ENCODE measurements at regions not wholly inside any gene's neighbourhood (a gene's known extent, or its start where the extent isn't known, plus 50 kb on each side); places are given as distances from the start of the nearest gene placed in this dataset.

DNA sequence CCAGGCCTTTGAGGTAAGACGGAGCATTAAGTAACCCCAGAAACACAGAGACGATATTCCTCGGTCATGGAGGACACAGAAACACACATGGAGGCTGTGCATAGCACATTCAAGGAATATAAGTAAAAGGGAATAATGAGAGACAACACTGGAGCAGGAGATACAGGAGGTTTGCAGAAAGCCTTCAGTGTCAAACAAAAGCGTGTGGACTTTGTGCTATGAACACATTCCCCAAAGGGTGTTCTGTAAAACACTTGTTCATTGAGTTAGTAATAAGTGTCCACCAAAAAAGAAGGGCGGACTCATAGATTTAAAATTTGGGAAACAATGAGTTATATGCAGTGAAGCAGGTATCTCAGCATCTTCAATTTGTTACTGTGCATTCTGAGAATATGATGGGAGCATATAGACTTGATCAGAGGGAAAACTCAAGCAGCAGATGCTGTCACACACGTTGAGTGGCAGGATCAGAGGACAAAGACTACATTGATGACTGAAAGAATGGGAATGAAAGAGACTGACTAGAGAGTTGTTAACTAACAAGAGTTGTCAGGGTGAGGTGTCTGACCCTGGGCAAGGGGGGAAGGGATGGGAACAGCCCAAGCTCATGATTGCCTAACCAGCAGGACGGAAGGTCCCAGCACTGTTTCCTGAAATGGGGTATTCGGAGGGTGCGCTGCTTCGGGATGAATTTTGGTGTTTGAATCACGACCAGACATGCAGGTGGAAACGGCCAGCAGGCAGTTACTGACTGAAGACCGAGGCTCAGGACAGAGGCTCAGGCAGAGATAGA, 85.2 kb upstream of the VIPR2 start:
- H3K27me3 ChIP-seq (ENCODE audit: control insufficient read depth in 4 of 4, insufficient read depth in 4 of 4, low read length in 3 of 4), result no peaks in the 10 kb centered on the region
- peaks cover 0 to 3% (median 0%) of the 10 kb centered on the region in 4 donors for H3K9me3 ChIP-seq (ENCODE audit: control insufficient read depth in 4 of 4, low read length in 3 of 4)
- WGBS, result 82% methylated on average over 13 of the region's 13 CpGs
- TF ChIP-seq, protein P1, sequence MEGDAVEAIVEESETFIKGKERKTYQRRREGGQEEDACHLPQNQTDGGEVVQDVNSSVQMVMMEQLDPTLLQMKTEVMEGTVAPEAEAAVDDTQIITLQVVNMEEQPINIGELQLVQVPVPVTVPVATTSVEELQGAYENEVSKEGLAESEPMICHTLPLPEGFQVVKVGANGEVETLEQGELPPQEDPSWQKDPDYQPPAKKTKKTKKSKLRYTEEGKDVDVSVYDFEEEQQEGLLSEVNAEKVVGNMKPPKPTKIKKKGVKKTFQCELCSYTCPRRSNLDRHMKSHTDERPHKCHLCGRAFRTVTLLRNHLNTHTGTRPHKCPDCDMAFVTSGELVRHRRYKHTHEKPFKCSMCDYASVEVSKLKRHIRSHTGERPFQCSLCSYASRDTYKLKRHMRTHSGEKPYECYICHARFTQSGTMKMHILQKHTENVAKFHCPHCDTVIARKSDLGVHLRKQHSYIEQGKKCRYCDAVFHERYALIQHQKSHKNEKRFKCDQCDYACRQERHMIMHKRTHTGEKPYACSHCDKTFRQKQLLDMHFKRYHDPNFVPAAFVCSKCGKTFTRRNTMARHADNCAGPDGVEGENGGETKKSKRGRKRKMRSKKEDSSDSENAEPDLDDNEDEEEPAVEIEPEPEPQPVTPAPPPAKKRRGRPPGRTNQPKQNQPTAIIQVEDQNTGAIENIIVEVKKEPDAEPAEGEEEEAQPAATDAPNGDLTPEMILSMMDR (IDR thresholded peaks at IDR 0.05; ENCODE audit: low read depth, low read length, missing input control), result no peak
- TF ChIP-seq TAF1 (conservative IDR thresholded peaks at IDR 0.05) (no peak), HNF4A (conservative IDR thresholded peaks at IDR 0.05) (no peak), RXRA (IDR thresholded peaks at IDR 0.05) (no peak), FOXA2 (IDR thresholded peaks at IDR 0.05) (no peak), MAX (IDR thresholded peaks at IDR 0.05) (no peak), JUND (IDR thresholded peaks at IDR 0.05) (no peak), RAD21 (IDR thresholded peaks at IDR 0.05) (no peak), ATF3 (IDR thresholded peaks at IDR 0.05) (no peak), YY1 (IDR thresholded peaks at IDR 0.05) (no peak), NR2F2 (IDR thresholded peaks at IDR 0.05) (no peak), GABPA (IDR thresholded peaks at IDR 0.05 in 1 of 2, conservative IDR thresholded peaks at IDR 0.05 in 1 of 2) (no peak), FOXA1 (IDR thresholded peaks at IDR 0.05) (no peak), SP1 (IDR thresholded peaks at IDR 0.05) (no peak), EGR1 (IDR thresholded peaks at IDR 0.05; ENCODE audit: low read depth in 2 of 2) (no peak), HNF4G (IDR thresholded peaks at IDR 0.05) (no peak)
- TF ChIP-seq, protein P2, sequence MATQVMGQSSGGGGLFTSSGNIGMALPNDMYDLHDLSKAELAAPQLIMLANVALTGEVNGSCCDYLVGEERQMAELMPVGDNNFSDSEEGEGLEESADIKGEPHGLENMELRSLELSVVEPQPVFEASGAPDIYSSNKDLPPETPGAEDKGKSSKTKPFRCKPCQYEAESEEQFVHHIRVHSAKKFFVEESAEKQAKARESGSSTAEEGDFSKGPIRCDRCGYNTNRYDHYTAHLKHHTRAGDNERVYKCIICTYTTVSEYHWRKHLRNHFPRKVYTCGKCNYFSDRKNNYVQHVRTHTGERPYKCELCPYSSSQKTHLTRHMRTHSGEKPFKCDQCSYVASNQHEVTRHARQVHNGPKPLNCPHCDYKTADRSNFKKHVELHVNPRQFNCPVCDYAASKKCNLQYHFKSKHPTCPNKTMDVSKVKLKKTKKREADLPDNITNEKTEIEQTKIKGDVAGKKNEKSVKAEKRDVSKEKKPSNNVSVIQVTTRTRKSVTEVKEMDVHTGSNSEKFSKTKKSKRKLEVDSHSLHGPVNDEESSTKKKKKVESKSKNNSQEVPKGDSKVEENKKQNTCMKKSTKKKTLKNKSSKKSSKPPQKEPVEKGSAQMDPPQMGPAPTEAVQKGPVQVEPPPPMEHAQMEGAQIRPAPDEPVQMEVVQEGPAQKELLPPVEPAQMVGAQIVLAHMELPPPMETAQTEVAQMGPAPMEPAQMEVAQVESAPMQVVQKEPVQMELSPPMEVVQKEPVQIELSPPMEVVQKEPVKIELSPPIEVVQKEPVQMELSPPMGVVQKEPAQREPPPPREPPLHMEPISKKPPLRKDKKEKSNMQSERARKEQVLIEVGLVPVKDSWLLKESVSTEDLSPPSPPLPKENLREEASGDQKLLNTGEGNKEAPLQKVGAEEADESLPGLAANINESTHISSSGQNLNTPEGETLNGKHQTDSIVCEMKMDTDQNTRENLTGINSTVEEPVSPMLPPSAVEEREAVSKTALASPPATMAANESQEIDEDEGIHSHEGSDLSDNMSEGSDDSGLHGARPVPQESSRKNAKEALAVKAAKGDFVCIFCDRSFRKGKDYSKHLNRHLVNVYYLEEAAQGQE (IDR thresholded peaks at IDR 0.05), result no peak
- TF ChIP-seq, protein P3, sequence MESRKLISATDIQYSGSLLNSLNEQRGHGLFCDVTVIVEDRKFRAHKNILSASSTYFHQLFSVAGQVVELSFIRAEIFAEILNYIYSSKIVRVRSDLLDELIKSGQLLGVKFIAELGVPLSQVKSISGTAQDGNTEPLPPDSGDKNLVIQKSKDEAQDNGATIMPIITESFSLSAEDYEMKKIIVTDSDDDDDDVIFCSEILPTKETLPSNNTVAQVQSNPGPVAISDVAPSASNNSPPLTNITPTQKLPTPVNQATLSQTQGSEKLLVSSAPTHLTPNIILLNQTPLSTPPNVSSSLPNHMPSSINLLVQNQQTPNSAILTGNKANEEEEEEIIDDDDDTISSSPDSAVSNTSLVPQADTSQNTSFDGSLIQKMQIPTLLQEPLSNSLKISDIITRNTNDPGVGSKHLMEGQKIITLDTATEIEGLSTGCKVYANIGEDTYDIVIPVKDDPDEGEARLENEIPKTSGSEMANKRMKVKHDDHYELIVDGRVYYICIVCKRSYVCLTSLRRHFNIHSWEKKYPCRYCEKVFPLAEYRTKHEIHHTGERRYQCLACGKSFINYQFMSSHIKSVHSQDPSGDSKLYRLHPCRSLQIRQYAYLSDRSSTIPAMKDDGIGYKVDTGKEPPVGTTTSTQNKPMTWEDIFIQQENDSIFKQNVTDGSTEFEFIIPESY (IDR thresholded peaks at IDR 0.05), result no peak
- no peaks in the 10 kb centered on the region for H3K36me3 ChIP-seq (ENCODE audit: control insufficient read depth in 4 of 4, insufficient read depth in 3 of 4, low read depth in 1 of 4, low read length in 3 of 4)
- H3K4me3 ChIP-seq (ENCODE audit: low read depth in 1 of 3, low read length in 3 of 3), result no peak overlapping the region
- H3K27ac ChIP-seq (ENCODE audit: low read depth in 1 of 2, low read length in 2 of 2), result no peak overlapping the region
- no peaks in the 10 kb centered on the region for H3K4me1 ChIP-seq (ENCODE audit: control insufficient read depth in 4 of 4, insufficient read depth in 4 of 4, low read length in 3 of 4)
- DNase-seq (ENCODE audit: low spot score), result no peak
- no peak overlapping the region for H3K9ac ChIP-seq (ENCODE audit: low read depth in 1 of 2, low read length in 2 of 2)

Data from liver (tissue), 8 donors.